IMR-90 (cell line): ENCODE measurements at regions not wholly inside any gene's neighbourhood (a gene's known extent, or its start where the extent isn't known, plus 50 kb on each side); places are given as distances from the start of the nearest gene placed in this dataset.

Experiments used
- ATAC-seq: fragments of 200-7000 bp; cut with Tn5 transposase; 2 replicates; pipeline ENCODE4 v1.9.1; 2020; ENCODE audit warnings: low read depth, mild to moderate bottlenecking, moderate library complexity
- BruUV-seq: library from RNA; stranded (reverse); fragments of 400-500 nt; replicated peaks from 2 replicates; lab custom pipeline; 2021; lab: Mats Ljungman, UMichigan
- CTCF ChIA-PET: fragments of 300-600 bp; formaldehyde crosslinking; extraction: SDS; loops from one replicate; lab custom pipeline; 2021; ENCODE audit warnings: antibody characterized with exemption; lab: Yijun Ruan, JAX
- POLR2A ChIA-PET: fragments of 300-600 bp; sonication (Branson Sonifier 250); formaldehyde crosslinking; loops from one replicate; lab custom pipeline; 2022; ENCODE audit warnings: antibody characterized with exemption; ENCODE audit not compliant: unreplicated experiment; lab: Charles Lee
- DNase-seq: peaks from one replicate; pipeline ENCODE4 v3.0.0; 2013
- H2AFZ ChIP-seq: replicated peaks from 2 replicates; pipeline ENCODE3; 2013; ENCODE audit warnings: low read length, mild to moderate bottlenecking; ENCODE audit not compliant: poor library complexity
- H2AK5ac ChIP-seq: 2 replicates; pipeline ENCODE4 v1.6.1; 2013; ENCODE audit warnings: low read depth, low read length, inconsistent platforms
- H2AK9ac ChIP-seq: replicated peaks from 2 replicates; pipeline ENCODE3; 2013; ENCODE audit warnings: mild to moderate bottlenecking, low read depth, low read length, moderate library complexity; ENCODE audit not compliant: poor library complexity
- H2BK120ac ChIP-seq: 2 replicates; pipeline ENCODE4 v1.6.1; 2013; ENCODE audit warnings: low read depth, low read length, inconsistent platforms
- H2BK15ac ChIP-seq: 3 replicates; pipeline ENCODE4 v1.6.1; 2013; ENCODE audit warnings: low read depth, low read length, inconsistent platforms
- H2BK20ac ChIP-seq: 2 replicates; pipeline ENCODE4 v1.6.1; 2013; ENCODE audit warnings: low read depth, mild to moderate bottlenecking, inconsistent platforms, low read length, moderate library complexity
- H2BK5ac ChIP-seq: 2 replicates; pipeline ENCODE4 v1.6.1; 2013; ENCODE audit warnings: mild to moderate bottlenecking, low read depth, low read length, inconsistent platforms; ENCODE audit not compliant: poor library complexity, severe bottlenecking
- H3K14ac ChIP-seq: replicated peaks from 2 replicates; pipeline ENCODE4 v1.6.1; 2013; ENCODE audit warnings: low read depth, low read length, inconsistent platforms
- H3K18ac ChIP-seq: 2 replicates; pipeline ENCODE4 v1.6.1; 2013; ENCODE audit warnings: low read depth, low read length, control low read depth
- H3K23ac ChIP-seq: 2 replicates; pipeline ENCODE4 v1.6.1; 2013; ENCODE audit warnings: low read depth, low read length, inconsistent platforms
- H3K27ac ChIP-seq: 2 replicates; pipeline ENCODE4 v1.5.1; 2013; ENCODE audit warnings: mild to moderate bottlenecking, control low read depth, low read length; ENCODE audit not compliant: insufficient read depth
- H3K27me3 ChIP-seq: 2 replicates; pipeline ENCODE4 v1.6.1; 2013; ENCODE audit warnings: low read length; ENCODE audit not compliant: control insufficient read depth, insufficient read depth
- H3K36me3 ChIP-seq: 2 replicates; pipeline ENCODE4 v1.6.1; 2013; ENCODE audit warnings: low read length, mixed read lengths; ENCODE audit not compliant: control insufficient read depth, insufficient read depth
- H3K4ac ChIP-seq: 2 replicates; pipeline ENCODE4 v1.6.1; 2013; ENCODE audit warnings: low read depth, low read length, inconsistent platforms
- H3K4me1 ChIP-seq: 2 replicates; pipeline ENCODE4 v1.6.1; 2013; ENCODE audit warnings: low read length, mixed read lengths; ENCODE audit not compliant: control insufficient read depth, insufficient read depth
- H3K4me2 ChIP-seq: 2 replicates; pipeline ENCODE4 v1.6.1; 2013; ENCODE audit warnings: low read depth, mild to moderate bottlenecking, control low read depth, low read length, moderate library complexity
- H3K4me3 ChIP-seq: 2 replicates; pipeline ENCODE4 v1.5.1; 2013; ENCODE audit warnings: low read depth, mild to moderate bottlenecking, control low read depth, low read length, moderate library complexity; ENCODE audit not compliant: insufficient read depth
- H3K56ac ChIP-seq: 2 replicates; pipeline ENCODE4 v1.6.1; 2013; ENCODE audit warnings: low read length, inconsistent platforms; ENCODE audit not compliant: insufficient read depth; ENCODE audit errors: extremely low read depth
- H3K79me1 ChIP-seq, 2 experiments: 2 replicates each; pipeline ENCODE4 v1.6.1; 2013; ENCODE audit warnings: low read length in 2 of 2, inconsistent platforms in 1 of 2, low read depth in 1 of 2
- H3K9ac ChIP-seq: 2 replicates; pipeline ENCODE4 v1.6.1; 2013; ENCODE audit warnings: low read depth, low read length, control low read depth
- H3K9me1 ChIP-seq: 2 replicates; pipeline ENCODE4 v1.6.1; 2013; ENCODE audit warnings: low read length, inconsistent platforms; ENCODE audit not compliant: insufficient read depth
- H3K9me3 ChIP-seq: 2 replicates; pipeline ENCODE4 v1.6.1; 2013; ENCODE audit warnings: low read length; ENCODE audit not compliant: control insufficient read depth, insufficient read depth
- H4K20me1 ChIP-seq: 2 replicates; pipeline ENCODE4 v1.6.1; 2013; ENCODE audit warnings: low read length, inconsistent platforms; ENCODE audit not compliant: insufficient read depth
- H4K5ac ChIP-seq: 2 replicates; pipeline ENCODE4 v1.6.1; 2013; ENCODE audit warnings: mild to moderate bottlenecking, low read depth, low read length, control low read depth
- H4K8ac ChIP-seq, 2 experiments: 2 replicates each; pipeline ENCODE4 v1.6.1; 2013; ENCODE audit warnings: low read depth in 2 of 2, low read length in 2 of 2, control low read depth in 1 of 2, inconsistent platforms in 1 of 2
- H4K91ac ChIP-seq: 2 replicates; pipeline ENCODE4 v1.6.1; 2013; ENCODE audit warnings: low read depth, low read length, inconsistent platforms; ENCODE audit not compliant: insufficient read depth
- CHD1 ChIP-seq: IDR thresholded peaks from 2 replicates; pipeline ENCODE4 v1.6.1; 2012; ENCODE audit warnings: low read depth, low read length, improper control_type of control experiment
- FOS ChIP-seq: fragments of 150-350 bp; IDR thresholded peaks from 2 replicates; pipeline ENCODE4 v1.6.1; 2016; ENCODE audit warnings: low read depth, low read length
- MXI1 ChIP-seq: IDR thresholded peaks from 2 replicates; pipeline ENCODE4 v1.6.1; 2012; ENCODE audit warnings: low read depth, mild to moderate bottlenecking, low read length, moderate library complexity, borderline replicate concordance
- RFX5 ChIP-seq: IDR thresholded peaks from 2 replicates; pipeline ENCODE4 v1.8.0; 2012; ENCODE audit warnings: low read depth, mild to moderate bottlenecking, low read length, moderate library complexity
- USF2 ChIP-seq: fragments of 150-350 bp; IDR thresholded peaks from 2 replicates; pipeline ENCODE4 v1.6.1; 2017; ENCODE audit warnings: mild to moderate bottlenecking, antibody characterized with exemption, low read length, low read depth
- WGBS, 2 experiments: methylation state at CpG; one replicate each; pipeline versions ENCODE4 v1.1.5 to v1.1.7; 2013; ENCODE audit warnings: missing lambda C conversion rate in 2 of 2; ENCODE audit not compliant: insufficient read length in 1 of 2; ENCODE audit errors: extremely low coverage in 2 of 2; 5-methylcytosine and 5-hydroxymethylcytosine counted together
- dilution Hi-C: fragments of 300-500 bp; cut with HindIII; formaldehyde crosslinking; loops from one replicate; pipeline ENCODE4 v1.14.3; 2018; ENCODE audit warnings: low sequenced_read_pairs; ENCODE audit not compliant: unreplicated experiment
- in situ Hi-C: fragments of 300-500 bp; cut with MboI; formaldehyde crosslinking; loops from 3 replicates; pipeline ENCODE4 v1.14.3; 2019; ENCODE audit warnings: low sequenced_read_pairs, inconsistent platforms, mixed read lengths
- intact Hi-C: fragments of 100-400 bp; cut with micrococcal nuclease; formaldehyde crosslinking; loops from 2 replicates; pipeline ENCODE4 v1.10.0; 2022

GRCh38 chr2:82913566-82913965, 1545.5 kb downstream of the SUCLG1 start:
- H4K8ac ChIP-seq = no peak overlapping the region
- H2AK9ac ChIP-seq = no peak overlapping the region
- H3K4me1 ChIP-seq = no peaks in the 10 kb centered on the region
- H3K4me3 ChIP-seq = no peak overlapping the region
- H2BK15ac ChIP-seq = no peak overlapping the region
- no peak overlapping the region for H4K5ac ChIP-seq
- in situ Hi-C loops (no loop called here), dilution Hi-C loops (no loop called here), intact Hi-C loops (no loop called here)
- H3K9ac ChIP-seq = no peak overlapping the region
- DNase-seq = no peak
- H3K18ac ChIP-seq = no peak overlapping the region
- ChIA-PET CTCF (no interaction called here), POLR2A (no interaction called here)
- no TSS peak for BruUV-seq
- H3K56ac ChIP-seq = no peak overlapping the region
- H2AFZ ChIP-seq = no peak overlapping the region
- no peaks in the 10 kb centered on the region for H3K36me3 ChIP-seq
- no peaks in the 10 kb centered on the region for H3K27me3 ChIP-seq
- no peak overlapping the region for H3K23ac ChIP-seq
- no peak overlapping the region for H3K4me2 ChIP-seq
- TF ChIP-seq FOS = no peak
- no peak for TF ChIP-seq RFX5
- no peak for TF ChIP-seq CHD1
- TF ChIP-seq MXI1 = no peak
- no peak for TF ChIP-seq USF2
- no peak for ATAC-seq
- H2BK5ac ChIP-seq = no peak overlapping the region
- H2BK20ac ChIP-seq = no peak overlapping the region
- no peaks in the 10 kb centered on the region for H3K9me1 ChIP-seq
- no peaks in the 10 kb centered on the region for H4K20me1 ChIP-seq
- H2BK120ac ChIP-seq = no peak overlapping the region
- H3K14ac ChIP-seq = no peak overlapping the region
- H3K79me1 ChIP-seq = no peaks in the 10 kb centered on the region
- no peak overlapping the region for H3K4ac ChIP-seq
- WGBS, 2 experiments = no CpG with 5 or more reads among the region's 2 CpGs
- no peak overlapping the region for H3K27ac ChIP-seq
- H2AK5ac ChIP-seq = no peak overlapping the region
- no peaks in the 10 kb centered on the region for H3K9me3 ChIP-seq
- H4K91ac ChIP-seq = no peak overlapping the region
